ENCODE measurements at regions not wholly inside any gene's neighbourhood (a gene's known extent, or its start where the extent isn't known, plus 50 kb on each side); places are given as distances from the start of the nearest gene placed in this dataset.

GRCh38 chr1:233780049-233780448 is 124.4 kb upstream of the SLC35F3 start:
- TF ChIP-seq, protein P1, sequence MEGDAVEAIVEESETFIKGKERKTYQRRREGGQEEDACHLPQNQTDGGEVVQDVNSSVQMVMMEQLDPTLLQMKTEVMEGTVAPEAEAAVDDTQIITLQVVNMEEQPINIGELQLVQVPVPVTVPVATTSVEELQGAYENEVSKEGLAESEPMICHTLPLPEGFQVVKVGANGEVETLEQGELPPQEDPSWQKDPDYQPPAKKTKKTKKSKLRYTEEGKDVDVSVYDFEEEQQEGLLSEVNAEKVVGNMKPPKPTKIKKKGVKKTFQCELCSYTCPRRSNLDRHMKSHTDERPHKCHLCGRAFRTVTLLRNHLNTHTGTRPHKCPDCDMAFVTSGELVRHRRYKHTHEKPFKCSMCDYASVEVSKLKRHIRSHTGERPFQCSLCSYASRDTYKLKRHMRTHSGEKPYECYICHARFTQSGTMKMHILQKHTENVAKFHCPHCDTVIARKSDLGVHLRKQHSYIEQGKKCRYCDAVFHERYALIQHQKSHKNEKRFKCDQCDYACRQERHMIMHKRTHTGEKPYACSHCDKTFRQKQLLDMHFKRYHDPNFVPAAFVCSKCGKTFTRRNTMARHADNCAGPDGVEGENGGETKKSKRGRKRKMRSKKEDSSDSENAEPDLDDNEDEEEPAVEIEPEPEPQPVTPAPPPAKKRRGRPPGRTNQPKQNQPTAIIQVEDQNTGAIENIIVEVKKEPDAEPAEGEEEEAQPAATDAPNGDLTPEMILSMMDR (conservative IDR thresholded peaks at IDR 0.05; ENCODE audit: low read depth, low read length): no peak
- no peak overlapping the region for H3K4me2 ChIP-seq
- no peak overlapping the region for H2AFZ ChIP-seq (ENCODE audit: low read depth)
- H3K4me3 ChIP-seq (IDR thresholded peaks at IDR 0.05; ENCODE audit: insufficient read depth, low read depth, low read length): no peak overlapping the region
- no peaks in the 10 kb centered on the region for H3K79me2 ChIP-seq (ENCODE audit: insufficient read depth, low read depth)
- H3K9ac ChIP-seq: no peak overlapping the region
- no peaks in the 10 kb centered on the region for H3K4me1 ChIP-seq (ENCODE audit: low read depth, poor library complexity, severe bottlenecking)
- H4K20me1 ChIP-seq (ENCODE audit: insufficient read depth): no peaks in the 10 kb centered on the region
- no peaks in the 10 kb centered on the region for H3K27me3 ChIP-seq (ENCODE audit: insufficient read depth, low read depth)
- H3K36me3 ChIP-seq (ENCODE audit: insufficient read depth): no peaks in the 10 kb centered on the region
- H3K27ac ChIP-seq: no peak overlapping the region

GRCh38 chr1:233782937-233783586 is 121.4 kb upstream of the SLC35F3 start:
- H3K27me3 ChIP-seq (ENCODE audit: insufficient read depth, low read depth): no peaks in the 10 kb centered on the region
- H3K79me2 ChIP-seq (ENCODE audit: insufficient read depth, low read depth): no peaks in the 10 kb centered on the region

GRCh38 chr1:233787599-233787998 is 116.9 kb upstream of the SLC35F3 start:
- Histone ChIP-seq H3K79me2 (ENCODE audit: insufficient read depth, low read depth) (no peaks in the 10 kb centered on the region), H3K4me2 (no peak overlapping the region), H3K4me3 (IDR thresholded peaks at IDR 0.05; ENCODE audit: insufficient read depth, low read depth, low read length) (no peak overlapping the region), H3K36me3 (ENCODE audit: insufficient read depth) (no peaks in the 10 kb centered on the region), H4K20me1 (ENCODE audit: insufficient read depth) (no peaks in the 10 kb centered on the region), H3K4me1 (ENCODE audit: low read depth, poor library complexity, severe bottlenecking) (no peaks in the 10 kb centered on the region), H2AFZ (ENCODE audit: low read depth) (no peak overlapping the region), H3K27ac (no peak overlapping the region), H3K9ac (no peak overlapping the region), H3K27me3 (ENCODE audit: insufficient read depth, low read depth) (no peaks in the 10 kb centered on the region)
- TF ChIP-seq, protein P1 (conservative IDR thresholded peaks at IDR 0.05; ENCODE audit: low read depth, low read length): no peak

More at GRCh38 chr1:233782937-233783586, 121.4 kb upstream of the SLC35F3 start:
- H2AFZ ChIP-seq (ENCODE audit: low read depth): no peak overlapping the region
- TF ChIP-seq, protein P1 (conservative IDR thresholded peaks at IDR 0.05; ENCODE audit: low read depth, low read length): no peak
- no peak overlapping the region for H3K4me2 ChIP-seq
- H3K36me3 ChIP-seq (ENCODE audit: insufficient read depth): no peaks in the 10 kb centered on the region
- H4K20me1 ChIP-seq (ENCODE audit: insufficient read depth): no peaks in the 10 kb centered on the region
- no peak overlapping the region for H3K27ac ChIP-seq
- H3K4me3 ChIP-seq (IDR thresholded peaks at IDR 0.05; ENCODE audit: insufficient read depth, low read depth, low read length): no peak overlapping the region
- no peak overlapping the region for H3K9ac ChIP-seq
- H3K4me1 ChIP-seq (ENCODE audit: low read depth, poor library complexity, severe bottlenecking): no peaks in the 10 kb centered on the region

- H4K20me1 ChIP-seq (ENCODE audit: insufficient read depth): no peaks in the 10 kb centered on the region
- H3K36me3 ChIP-seq (ENCODE audit: insufficient read depth): no peaks in the 10 kb centered on the region
- H3K9ac ChIP-seq: no peak overlapping the region
- no peaks in the 10 kb centered on the region for H3K4me1 ChIP-seq (ENCODE audit: low read depth, poor library complexity, severe bottlenecking)
- no peaks in the 10 kb centered on the region for H3K27me3 ChIP-seq (ENCODE audit: insufficient read depth, low read depth)
- H3K27ac ChIP-seq: no peak overlapping the region
- H3K79me2 ChIP-seq (ENCODE audit: insufficient read depth, low read depth): no peaks in the 10 kb centered on the region
- no peak overlapping the region for H3K4me3 ChIP-seq (IDR thresholded peaks at IDR 0.05; ENCODE audit: insufficient read depth, low read depth, low read length)
- H2AFZ ChIP-seq (ENCODE audit: low read depth): no peak overlapping the region
- TF ChIP-seq, protein P1 (conservative IDR thresholded peaks at IDR 0.05; ENCODE audit: low read depth, low read length): no peak
- no peak overlapping the region for H3K4me2 ChIP-seq
Measured at GRCh38 chr1:233788687-233789086, 115.8 kb upstream of the SLC35F3 start.

All from KMS-11 (cell line).